GM12892 (cell line): ENCODE measurements at regions not wholly inside any gene's neighbourhood (a gene's known extent, or its start where the extent isn't known, plus 50 kb on each side); places are given as distances from the start of the nearest gene placed in this dataset.

Experiments used
- POLR2A ChIP-seq: IDR thresholded peaks from 2 replicates; pipeline ENCODE4 v1.6.1; 2011; ENCODE audit warnings: low read depth, low read length, control low read depth
- POLR2AphosphoS5 ChIP-seq: IDR thresholded peaks from 2 replicates; pipeline ENCODE4 v1.6.1; 2011; ENCODE audit warnings: low read depth, low read length, control low read depth

GRCh38 chr22:48103126-48103875 lies 1340.9 kb downstream of the TBC1D22A start:
- TF ChIP-seq POLR2A, result no peak
- no peak for TF ChIP-seq POLR2AphosphoS5
